GM19397 (cell line): ENCODE measurements at regions not wholly inside any gene's neighbourhood (a gene's known extent, or its start where the extent isn't known, plus 50 kb on each side); places are given as distances from the start of the nearest gene placed in this dataset.
A peak's percentile ranks its signal among the peaks of the same experiment; 100 is the strongest.

Source experiments
- ATAC-seq: cut with Tn5 transposase; IDR thresholded peaks from one replicate; pipeline ENCODE4 v1.9.1; 2021; ENCODE audit warnings: mild to moderate bottlenecking, moderate library complexity; ENCODE audit not compliant: unreplicated experiment

GRCh38 chr5:89034588-89034987, 151.6 kb upstream of the MEF2C start:
- ATAC-seq: no peak

- no peak for ATAC-seq
Observed at GRCh38 chr5:89030798-89031197, 147.8 kb upstream of the MEF2C start.

GRCh38 chr5:89028595-89029285, 145.8 kb upstream of the MEF2C start:
- no peak for ATAC-seq

GRCh38 chr5:89024045-89024444, 141.1 kb upstream of the MEF2C start:
- ATAC-seq: no peak

GRCh38 chr5:89020926-89021610, 138.1 kb upstream of the MEF2C start:
- no peak for ATAC-seq

- no peak for ATAC-seq
Observed at GRCh38 chr5:89016741-89017303, 133.8 kb upstream of the MEF2C start.

GRCh38 chr5:89015409-89015808, 132.4 kb upstream of the MEF2C start:
- no peak for ATAC-seq

- no peak for ATAC-seq
Observed at GRCh38 chr5:89011778-89012711, 129.1 kb upstream of the MEF2C start.

- no peak for ATAC-seq
Observed at GRCh38 chr5:89010512-89010911, 127.5 kb upstream of the MEF2C start.

- no peak for ATAC-seq
Observed at GRCh38 chr5:89008291-89008690, 125.3 kb upstream of the MEF2C start.

- ATAC-seq: no peak
Observed at GRCh38 chr5:89005990-89006389, 123.0 kb upstream of the MEF2C start.

- no peak for ATAC-seq
Observed at GRCh38 chr5:89004379-89004778, 121.4 kb upstream of the MEF2C start.

GRCh38 chr5:89003563-89004036, 120.6 kb upstream of the MEF2C start:
- no peak for ATAC-seq

GRCh38 chr5:88999853-89000252, 116.9 kb upstream of the MEF2C start:
- ATAC-seq: no peak

- ATAC-seq: no peak
Observed at GRCh38 chr5:88997937-88998336, 115.0 kb upstream of the MEF2C start.

GRCh38 chr5:88984040-88984439, 101.1 kb upstream of the MEF2C start:
- no peak for ATAC-seq

- ATAC-seq: no peak
Observed at GRCh38 chr5:88979726-88980125, 96.7 kb upstream of the MEF2C start.

- ATAC-seq: peak; percentile 50
Observed at GRCh38 chr5:88979244-88979643, 96.3 kb upstream of the MEF2C start.

- ATAC-seq: no peak
Observed at GRCh38 chr5:88976914-88977313, 93.9 kb upstream of the MEF2C start.

GRCh38 chr5:88967633-88968585, 84.9 kb upstream of the MEF2C start:
- no peak for ATAC-seq
